HG03064 (cell line): ENCODE measurements at regions not wholly inside any gene's neighbourhood (a gene's known extent, or its start where the extent isn't known, plus 50 kb on each side); places are given as distances from the start of the nearest gene placed in this dataset.

ENCODE experiments used
- ATAC-seq: cut with Tn5 transposase; IDR thresholded peaks from one replicate; pipeline ENCODE4 v1.9.1; 2021; ENCODE audit warnings: low read depth; ENCODE audit not compliant: unreplicated experiment

DNA sequence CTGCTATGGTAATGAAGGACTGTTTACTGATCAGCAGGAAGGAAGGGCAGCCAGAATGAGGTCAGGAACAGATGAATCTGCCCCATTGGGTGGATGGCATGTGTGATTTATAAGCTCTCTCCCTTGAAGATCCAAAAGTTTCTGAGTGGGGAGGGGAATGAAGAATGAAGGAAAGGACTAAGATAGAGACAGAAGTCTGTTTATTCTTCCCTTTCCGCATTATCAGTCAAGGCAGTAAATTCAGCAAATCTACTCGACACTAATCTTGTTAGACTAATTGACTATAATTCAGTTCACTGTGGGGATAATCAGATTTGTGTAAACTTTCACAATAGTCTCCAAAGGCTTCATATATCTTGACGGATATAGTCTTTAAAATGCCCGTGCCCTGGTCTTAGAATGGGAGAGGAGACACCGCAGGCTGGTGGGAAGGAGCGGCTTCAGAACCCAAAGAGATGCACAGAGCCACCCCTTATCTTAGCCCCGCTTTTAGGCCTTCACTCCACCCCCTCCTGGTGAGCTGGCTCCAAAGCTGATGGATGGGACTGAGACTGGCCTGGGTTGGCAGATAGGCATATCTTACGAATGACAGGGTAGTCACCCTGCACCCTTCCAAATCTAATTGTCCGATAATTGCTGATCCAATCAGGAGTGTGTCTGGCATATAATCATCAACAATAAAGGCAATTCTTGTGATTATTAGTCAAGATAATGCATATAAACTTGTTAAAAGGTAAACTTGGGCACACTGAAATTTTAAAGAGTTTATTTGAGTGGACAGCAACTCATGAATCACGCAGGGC, 76.0 kb upstream of the PPM1J start:
- ATAC-seq = no peak

DNA sequence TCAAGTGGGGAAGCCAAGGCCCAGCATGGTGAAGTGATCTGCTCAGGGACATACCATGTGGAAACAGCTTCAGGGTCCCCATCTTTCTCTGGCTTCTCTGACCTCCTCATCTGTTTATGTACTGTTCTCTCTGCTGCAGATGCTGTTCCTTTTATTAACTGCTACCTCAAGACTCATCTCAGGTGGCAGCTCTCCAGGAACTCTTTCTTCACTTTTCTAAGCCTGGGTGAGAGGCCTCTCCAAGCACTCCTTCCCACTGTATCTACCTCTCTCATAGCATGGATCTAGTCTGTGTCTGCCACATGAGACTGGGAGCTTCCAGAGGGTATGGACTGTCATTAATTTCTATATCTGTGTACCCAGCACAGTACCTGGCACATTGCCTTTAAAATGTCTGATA, 73.4 kb upstream of the PPM1J start:
- no peak for ATAC-seq

DNA sequence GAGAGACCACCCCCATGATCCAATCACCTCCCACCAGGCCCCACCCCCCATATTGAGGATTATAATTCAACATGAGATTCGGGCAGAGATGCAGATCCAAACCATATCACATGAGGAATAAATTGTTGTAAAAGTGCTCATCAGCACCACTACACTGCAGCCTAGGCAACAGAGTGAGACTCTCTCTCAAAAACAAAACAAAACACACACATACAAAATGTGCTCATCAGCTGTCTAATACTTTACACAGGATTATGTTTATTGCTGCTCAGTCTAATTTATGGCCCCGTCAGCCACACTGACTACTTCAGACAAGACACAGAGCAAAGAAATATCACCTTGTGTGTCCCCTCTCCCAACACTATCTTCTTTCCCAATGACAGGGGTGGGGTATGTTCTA, 72.9 kb upstream of the PPM1J start:
- ATAC-seq = no peak

- no peak for ATAC-seq
These were observed 67.9 kb upstream of the PPM1J start for GRCh38 chr1:112783059-112783458.

- no peak for ATAC-seq
These were observed 64.8 kb upstream of the PPM1J start for GRCh38 chr1:112779665-112780526.

DNA sequence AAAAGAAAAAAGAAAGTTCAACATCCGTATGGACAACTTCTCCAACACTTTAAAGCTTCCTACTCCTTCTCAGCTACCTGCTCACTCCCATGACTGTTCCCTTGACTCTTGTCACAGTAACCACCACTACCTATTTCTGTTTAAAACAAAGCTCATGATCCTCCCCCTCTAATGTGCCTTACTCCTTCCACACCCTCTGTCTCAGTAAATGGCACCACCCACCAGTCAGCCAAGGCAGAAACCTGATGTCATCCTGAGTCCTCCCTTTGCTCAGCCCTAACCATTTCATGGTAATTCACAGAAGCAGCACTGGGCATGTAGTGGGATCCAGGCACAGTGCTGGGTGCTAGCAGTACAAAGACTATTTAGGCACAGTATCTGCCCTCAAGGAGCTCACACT, 63.0 kb upstream of the PPM1J start:
- no peak for ATAC-seq

GRCh38 chr1:112776688-112777087, 61.6 kb upstream of the PPM1J start:
- ATAC-seq = no peak

DNA sequence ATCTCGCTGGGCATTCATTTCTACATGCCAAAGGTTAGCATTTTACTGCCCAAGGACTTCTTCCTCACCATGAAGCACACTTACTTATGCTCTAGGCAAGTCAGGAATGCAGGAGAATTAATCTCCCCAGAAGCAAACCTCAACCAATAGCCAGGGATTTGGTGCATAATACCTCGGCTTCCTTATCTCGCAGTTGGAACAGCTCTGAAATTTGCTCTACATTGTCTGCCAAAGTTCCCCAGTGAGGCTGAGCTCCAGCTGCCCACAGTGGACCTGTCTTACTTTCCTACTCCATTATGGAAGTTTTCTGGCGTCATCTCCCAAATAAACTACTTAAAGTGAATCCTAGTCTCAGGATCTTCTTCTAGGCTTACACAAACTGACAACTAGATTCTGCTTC, 57.6 kb upstream of the PPM1J start:
- no peak for ATAC-seq

GRCh38 chr1:112770724-112771123, 55.6 kb upstream of the PPM1J start:
- no peak for ATAC-seq

DNA sequence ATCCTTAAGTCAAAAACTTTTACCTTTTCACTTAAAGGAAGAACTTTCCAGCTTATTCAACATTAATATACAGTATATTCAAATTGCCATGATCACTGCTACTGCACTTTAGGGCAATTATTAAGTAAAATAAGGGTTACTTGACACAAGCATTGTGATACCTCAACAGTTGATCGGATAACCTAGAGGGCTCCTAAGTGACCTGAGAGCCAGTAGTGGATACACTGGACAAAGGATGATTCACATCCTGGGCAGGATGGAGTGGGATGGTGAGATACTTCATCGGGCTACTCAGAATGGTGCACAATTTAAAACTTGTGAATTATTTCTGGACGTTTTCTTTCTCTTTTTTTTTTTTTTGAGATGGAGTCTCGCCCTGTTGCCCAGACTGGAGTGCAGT, 54.5 kb upstream of the PPM1J start:
- ATAC-seq = no peak

GRCh38 chr1:112767646-112768045, 52.5 kb upstream of the PPM1J start:
- ATAC-seq = no peak
